HEK293 (cell line): ENCODE measurements at regions not wholly inside any gene's neighbourhood (a gene's known extent, or its start where the extent isn't known, plus 50 kb on each side); places are given as distances from the start of the nearest gene placed in this dataset.

Source experiments
- CTCF ChIA-PET: fragments of 350-600 bp; formaldehyde crosslinking; extraction: SDS; loops from one replicate; lab custom pipeline; 2021; ENCODE audit warnings: antibody characterized with exemption; lab: Yijun Ruan, JAX
- POLR2A ChIA-PET: fragments of 300-600 bp; formaldehyde crosslinking; extraction: SDS; loops from one replicate; lab custom pipeline; 2020; ENCODE audit warnings: antibody characterized with exemption, inconsistent platforms; lab: Yijun Ruan, JAX
- H3K27ac ChIP-seq: fragments of 200-500 bp; sonication (Bioruptor generic); 2 replicates; pipeline ENCODE4 v1.5.1; 2014; ENCODE audit warnings: low read depth, low read length, control low read depth, inconsistent platforms; ENCODE audit errors: extremely low read depth
- H3K36me3 ChIP-seq, 2 experiments: fragments of 200-500 bp in 1 of 2; sonication (Bioruptor generic) in 1 of 2; 1 replicate in 1 of 2; 2 replicates in 1 of 2; pipeline ENCODE4 v1.5.1; 2014 to 2017; ENCODE audit warnings: inconsistent platforms in 2 of 2, low read length in 2 of 2; ENCODE audit not compliant: control insufficient read depth in 2 of 2, insufficient read depth in 1 of 2
- H3K4me1 ChIP-seq: fragments of 200-500 bp; sonication (Bioruptor generic); 2 replicates; pipeline ENCODE4 v1.5.1; 2014; ENCODE audit warnings: mild to moderate bottlenecking, low read length, inconsistent platforms; ENCODE audit not compliant: control insufficient read depth, insufficient read depth
- H3K4me3 ChIP-seq: 2 replicates; pipeline ENCODE4 v1.5.1; 2011; ENCODE audit warnings: low read depth, mild to moderate bottlenecking, control low read depth, low read length, moderate library complexity
- H3K9me3 ChIP-seq: fragments of 200-500 bp; sonication (Bioruptor generic); 2 replicates; pipeline ENCODE4 v1.5.1; 2014; ENCODE audit warnings: low read depth, low read length, inconsistent platforms; ENCODE audit not compliant: control insufficient read depth, insufficient read depth
- GLIS1 ChIP-seq: fragments of 450-650 bp; formaldehyde crosslinking; IDR thresholded peaks from 2 replicates; pipeline ENCODE4 v1.5.1; 2016; ENCODE audit warnings: missing biosample characterization, missing genetic modification characterization
- HOXD13 ChIP-seq: sonication (generic); formaldehyde crosslinking; IDR thresholded peaks from 2 replicates; pipeline ENCODE4 v1.8.0; 2022; ENCODE audit warnings: missing genetic modification reagents, borderline replicate concordance
- KLF8 ChIP-seq: fragments of 450-650 bp; formaldehyde crosslinking; IDR thresholded peaks from 2 replicates; pipeline ENCODE4 v1.5.1; 2016; ENCODE audit warnings: missing biosample characterization, missing genetic modification characterization
- SP2 ChIP-seq: fragments of 450-650 bp; formaldehyde crosslinking; IDR thresholded peaks from 2 replicates; pipeline ENCODE4 v1.5.1; 2016; ENCODE audit warnings: missing biosample characterization, missing genetic modification characterization
- YY1 ChIP-seq: fragments of 450-650 bp; formaldehyde crosslinking; IDR thresholded peaks from 2 replicates; pipeline ENCODE4 v1.5.1; 2018; ENCODE audit warnings: missing biosample characterization, missing genetic modification characterization
- ZFP3 ChIP-seq: fragments of 450-650 bp; formaldehyde crosslinking; IDR thresholded peaks from 2 replicates; pipeline ENCODE4 v1.5.1; 2016; ENCODE audit warnings: low read depth, missing biosample characterization, missing genetic modification characterization
- ZNF112 ChIP-seq: fragments of 450-650 bp; formaldehyde crosslinking; IDR thresholded peaks from 2 replicates; pipeline ENCODE4 v1.5.0; 2017; ENCODE audit warnings: missing biosample characterization, missing genetic modification characterization
- ZNF132 ChIP-seq: fragments of 450-650 bp; formaldehyde crosslinking; IDR thresholded peaks from 2 replicates; pipeline ENCODE4 v1.5.1; 2017; ENCODE audit warnings: missing biosample characterization, missing genetic modification characterization, borderline replicate concordance
- ZNF169 ChIP-seq: fragments of 450-650 bp; formaldehyde crosslinking; IDR thresholded peaks from 2 replicates; pipeline ENCODE4 v1.5.1; 2016; ENCODE audit warnings: missing biosample characterization, missing genetic modification characterization
- ZNF2 ChIP-seq: fragments of 450-650 bp; formaldehyde crosslinking; IDR thresholded peaks from 2 replicates; pipeline ENCODE4 v1.5.1; 2016; ENCODE audit warnings: missing biosample characterization, missing genetic modification characterization
- ZNF202 ChIP-seq: fragments of 450-650 bp; formaldehyde crosslinking; IDR thresholded peaks from 2 replicates; pipeline ENCODE4 v1.5.1; 2016; ENCODE audit warnings: missing biosample characterization, missing genetic modification characterization, borderline replicate concordance
- ZNF302 ChIP-seq: fragments of 450-650 bp; formaldehyde crosslinking; IDR thresholded peaks from 2 replicates; pipeline ENCODE4 v1.5.1; 2016; ENCODE audit warnings: missing biosample characterization, missing genetic modification characterization, low read depth
- ZNF335 ChIP-seq: fragments of 450-650 bp; formaldehyde crosslinking; conservative IDR thresholded peaks from 2 replicates; pipeline ENCODE4 v1.5.1; 2016; ENCODE audit warnings: missing biosample characterization, missing genetic modification characterization
- ZNF473 ChIP-seq: fragments of 450-650 bp; formaldehyde crosslinking; IDR thresholded peaks from 2 replicates; pipeline ENCODE4 v1.5.1; 2017; ENCODE audit warnings: missing biosample characterization, missing genetic modification characterization
- ZNF501 ChIP-seq: fragments of 450-650 bp; formaldehyde crosslinking; IDR thresholded peaks from 2 replicates; pipeline ENCODE4 v1.5.1; 2016; ENCODE audit warnings: missing biosample characterization, missing genetic modification characterization
- ZNF561 ChIP-seq: fragments of 450-650 bp; IDR thresholded peaks from 2 replicates; pipeline ENCODE4 v1.5.1; 2018; ENCODE audit warnings: missing biosample characterization, missing genetic modification characterization, borderline replicate concordance
- ZNF660 ChIP-seq: fragments of 450-650 bp; IDR thresholded peaks from 2 replicates; pipeline ENCODE4 v1.5.1; 2018; ENCODE audit warnings: missing biosample characterization, mild to moderate bottlenecking, missing genetic modification characterization
- ZNF664 ChIP-seq: fragments of 450-650 bp; formaldehyde crosslinking; IDR thresholded peaks from 2 replicates; pipeline ENCODE4 v1.5.1; 2016; ENCODE audit warnings: missing biosample characterization, missing genetic modification characterization
- ZSCAN23 ChIP-seq: fragments of 450-650 bp; formaldehyde crosslinking; IDR thresholded peaks from 2 replicates; pipeline ENCODE4 v1.5.1; 2016; ENCODE audit warnings: missing biosample characterization, missing genetic modification characterization
- TF ChIP-seq, protein P1 (sequence below): fragments of 450-650 bp; formaldehyde crosslinking; IDR thresholded peaks from 2 replicates; pipeline ENCODE4 v1.5.1; 2016; ENCODE audit warnings: missing biosample characterization, missing genetic modification characterization, borderline replicate concordance
- TF ChIP-seq, protein P2 (sequence below): fragments of 450-650 bp; formaldehyde crosslinking; IDR thresholded peaks from 2 replicates; pipeline ENCODE4; 2016; ENCODE audit warnings: missing biosample characterization, missing genetic modification characterization
- TF ChIP-seq, protein P3 (sequence below): fragments of 450-650 bp; formaldehyde crosslinking; IDR thresholded peaks from 2 replicates; pipeline ENCODE4 v1.5.1; 2016; ENCODE audit warnings: missing biosample characterization, missing genetic modification characterization, low read depth
- TF ChIP-seq, protein P4 (sequence below): fragments of 450-650 bp; formaldehyde crosslinking; IDR thresholded peaks from 2 replicates; pipeline ENCODE4 v1.5.1; 2017; ENCODE audit warnings: missing biosample characterization, missing genetic modification characterization
- TF ChIP-seq, protein P5 (sequence below): fragments of 450-650 bp; formaldehyde crosslinking; IDR thresholded peaks from 2 replicates; pipeline ENCODE4 v1.5.1; 2016; ENCODE audit warnings: missing biosample characterization, missing genetic modification characterization

DNA sequence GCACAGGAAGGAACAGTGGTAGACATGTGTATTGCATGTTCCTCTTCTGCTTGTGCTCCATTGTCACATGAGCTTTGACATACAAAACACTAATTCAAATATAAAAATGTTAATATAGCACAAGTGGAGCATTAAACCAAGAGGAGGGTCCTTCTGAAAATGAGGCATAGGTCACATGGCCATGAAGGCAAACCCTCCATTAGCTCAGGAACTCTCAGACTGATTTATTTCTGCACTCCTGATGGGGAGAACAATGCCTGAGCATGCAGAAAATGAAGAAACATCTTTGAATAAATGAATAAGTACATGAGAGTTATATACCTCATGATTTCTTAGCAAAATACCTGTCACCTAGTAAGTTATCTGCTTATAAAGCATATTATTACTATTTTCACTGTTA lies 769.2 kb upstream of the EPHA5 start:
- POLR2A ChIA-PET, result no interaction called here
- no peak for TF ChIP-seq ZNF2 (tag by site-specific recombination)
- TF ChIP-seq SP2, result no peak
- TF ChIP-seq ZNF132 (tag by site-specific recombination), result no peak
- no peaks in the 10 kb centered on the region for H3K4me1 ChIP-seq

DNA sequence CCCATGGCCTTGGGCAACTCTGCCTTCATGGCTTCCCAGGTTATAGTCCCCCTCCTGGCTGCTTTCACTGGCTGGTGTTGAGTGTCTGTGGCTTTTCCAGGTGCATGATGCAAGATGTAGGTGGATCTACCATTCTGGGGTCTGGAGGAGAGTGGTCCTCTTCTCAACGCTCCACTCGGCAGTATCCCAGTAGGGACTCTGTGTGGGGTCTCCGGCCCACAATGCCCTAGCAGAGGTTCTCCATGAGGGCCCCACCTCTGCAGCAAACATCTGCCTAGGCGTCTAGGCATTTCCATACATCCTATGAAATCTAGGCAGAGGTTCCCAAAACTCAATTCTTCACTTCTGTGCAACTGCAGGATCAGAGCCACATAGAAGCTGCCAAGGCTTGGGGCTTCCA lies 763.4 kb upstream of the EPHA5 start:
- ChIA-PET POLR2A (no interaction called here), CTCF (no interaction called here)
- H3K4me1 ChIP-seq, result no peaks in the 10 kb centered on the region
- H3K36me3 ChIP-seq, result no peaks in the 10 kb centered on the region
- no peak for TF ChIP-seq ZNF335
- TF ChIP-seq YY1 (tag by site-specific recombination), result no peak
- no peak for TF ChIP-seq ZSCAN23 (tag by site-specific recombination)
- no peak for TF ChIP-seq ZNF473 (tag by site-specific recombination)
- no peak for TF ChIP-seq ZNF112 (tag by site-specific recombination)
- TF ChIP-seq, protein P1, sequence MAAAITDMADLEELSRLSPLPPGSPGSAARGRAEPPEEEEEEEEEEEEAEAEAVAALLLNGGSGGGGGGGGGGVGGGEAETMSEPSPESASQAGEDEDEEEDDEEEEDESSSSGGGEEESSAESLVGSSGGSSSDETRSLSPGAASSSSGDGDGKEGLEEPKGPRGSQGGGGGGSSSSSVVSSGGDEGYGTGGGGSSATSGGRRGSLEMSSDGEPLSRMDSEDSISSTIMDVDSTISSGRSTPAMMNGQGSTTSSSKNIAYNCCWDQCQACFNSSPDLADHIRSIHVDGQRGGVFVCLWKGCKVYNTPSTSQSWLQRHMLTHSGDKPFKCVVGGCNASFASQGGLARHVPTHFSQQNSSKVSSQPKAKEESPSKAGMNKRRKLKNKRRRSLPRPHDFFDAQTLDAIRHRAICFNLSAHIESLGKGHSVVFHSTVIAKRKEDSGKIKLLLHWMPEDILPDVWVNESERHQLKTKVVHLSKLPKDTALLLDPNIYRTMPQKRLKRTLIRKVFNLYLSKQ, result no peak
- no peak for TF ChIP-seq GLIS1
- TF ChIP-seq ZNF660 (tag by site-specific recombination), result no peak
- TF ChIP-seq ZNF664 (tag by site-specific recombination), result no peak
- TF ChIP-seq, protein P2, sequence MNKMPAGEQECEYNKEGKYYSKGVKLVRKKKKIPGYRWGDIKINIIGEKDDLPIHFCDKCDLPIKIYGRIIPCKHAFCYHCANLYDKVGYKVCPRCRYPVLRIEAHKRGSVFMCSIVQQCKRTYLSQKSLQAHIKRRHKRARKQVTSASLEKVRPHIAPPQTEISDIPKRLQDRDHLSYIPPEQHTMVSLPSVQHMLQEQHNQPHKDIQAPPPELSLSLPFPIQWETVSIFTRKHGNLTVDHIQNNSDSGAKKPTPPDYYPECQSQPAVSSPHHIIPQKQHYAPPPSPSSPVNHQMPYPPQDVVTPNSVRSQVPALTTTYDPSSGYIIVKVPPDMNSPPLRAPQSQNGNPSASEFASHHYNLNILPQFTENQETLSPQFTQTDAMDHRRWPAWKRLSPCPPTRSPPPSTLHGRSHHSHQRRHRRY, result no peak
- TF ChIP-seq ZNF302 (tag by site-specific recombination), result no peak
- no peak overlapping the region for H3K4me3 ChIP-seq
- H3K9me3 ChIP-seq, result no peaks in the 10 kb centered on the region
- H3K27ac ChIP-seq, result no peak overlapping the region

More for the DNA sequence above, 769.2 kb upstream of the EPHA5 start:
- Histone ChIP-seq H3K4me3 (no peak overlapping the region), H3K9me3 (no peaks in the 10 kb centered on the region), H3K27ac (no peak overlapping the region), H3K36me3 (no peaks in the 10 kb centered on the region)
- CTCF ChIA-PET, result interaction anchor here (0.6 kb wide), 1 partner anchor 19 kb away, joined by 3 read pairs; no protein-coding TSS in a partner anchor

DNA sequence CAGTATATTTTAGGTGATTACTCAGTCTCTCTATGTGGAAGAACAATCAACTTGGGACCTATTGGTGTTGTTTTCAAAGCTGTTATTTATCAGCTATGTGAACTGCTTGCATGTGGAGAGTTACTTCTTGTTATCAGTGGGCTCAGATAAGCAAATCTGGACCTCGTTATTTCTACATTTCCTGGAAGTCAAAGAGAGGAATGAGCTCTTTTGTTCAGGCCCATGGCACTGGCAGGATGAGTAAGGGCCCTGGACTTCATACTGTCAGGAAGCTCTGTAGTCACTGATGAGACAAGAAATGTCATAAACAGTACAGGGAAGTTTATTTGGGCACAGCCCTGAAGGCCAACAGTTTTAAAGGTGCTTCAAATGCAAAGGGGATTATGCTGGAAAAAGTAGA lies 760.6 kb upstream of the EPHA5 start:
- Histone ChIP-seq H3K27ac (no peak overlapping the region), H3K4me3 (no peak overlapping the region), H3K9me3 (no peaks in the 10 kb centered on the region), H3K36me3 (no peaks in the 10 kb centered on the region), H3K4me1 (no peaks in the 10 kb centered on the region)
- CTCF ChIA-PET, result interaction anchor here (0.5 kb wide), 1 partner anchor 252 kb away, joined by 3 read pairs; no protein-coding TSS in a partner anchor
- POLR2A ChIA-PET, result no interaction called here
- TF ChIP-seq KLF8 (tag by site-specific recombination), result no peak
- TF ChIP-seq ZFP3 (tag by site-specific recombination), result no peak
- TF ChIP-seq ZNF202 (tag by site-specific recombination), result no peak
- no peak for TF ChIP-seq ZNF169 (tag by site-specific recombination)

DNA sequence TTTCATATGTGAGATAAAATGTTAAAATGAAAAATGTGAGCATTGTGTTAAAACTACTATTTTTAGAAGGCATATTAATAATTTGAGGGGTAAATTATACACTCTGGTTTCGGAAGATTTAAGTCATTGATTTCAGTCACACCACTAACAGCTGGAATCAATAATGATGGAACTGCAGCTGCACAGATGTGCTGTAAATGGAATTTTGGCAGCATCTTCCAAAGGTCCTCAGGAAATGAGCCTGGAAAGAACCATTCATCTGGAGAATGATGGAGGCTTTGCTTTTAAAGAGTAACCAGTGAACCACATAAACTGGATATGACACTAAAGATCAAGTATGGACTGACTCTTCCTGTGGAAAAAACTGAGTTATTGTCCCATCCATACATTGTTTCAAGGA lies 759.0 kb upstream of the EPHA5 start:
- H3K4me3 ChIP-seq, result no peak overlapping the region
- CTCF ChIA-PET, result no interaction called here
- no peaks in the 10 kb centered on the region for H3K9me3 ChIP-seq
- POLR2A ChIA-PET, result no interaction called here
- no peaks in the 10 kb centered on the region for H3K36me3 ChIP-seq
- H3K27ac ChIP-seq, result no peak overlapping the region
- H3K4me1 ChIP-seq, result no peaks in the 10 kb centered on the region
- TF ChIP-seq HOXD13 (CRISPR knock-in tag), result no peak
- TF ChIP-seq, protein P3, sequence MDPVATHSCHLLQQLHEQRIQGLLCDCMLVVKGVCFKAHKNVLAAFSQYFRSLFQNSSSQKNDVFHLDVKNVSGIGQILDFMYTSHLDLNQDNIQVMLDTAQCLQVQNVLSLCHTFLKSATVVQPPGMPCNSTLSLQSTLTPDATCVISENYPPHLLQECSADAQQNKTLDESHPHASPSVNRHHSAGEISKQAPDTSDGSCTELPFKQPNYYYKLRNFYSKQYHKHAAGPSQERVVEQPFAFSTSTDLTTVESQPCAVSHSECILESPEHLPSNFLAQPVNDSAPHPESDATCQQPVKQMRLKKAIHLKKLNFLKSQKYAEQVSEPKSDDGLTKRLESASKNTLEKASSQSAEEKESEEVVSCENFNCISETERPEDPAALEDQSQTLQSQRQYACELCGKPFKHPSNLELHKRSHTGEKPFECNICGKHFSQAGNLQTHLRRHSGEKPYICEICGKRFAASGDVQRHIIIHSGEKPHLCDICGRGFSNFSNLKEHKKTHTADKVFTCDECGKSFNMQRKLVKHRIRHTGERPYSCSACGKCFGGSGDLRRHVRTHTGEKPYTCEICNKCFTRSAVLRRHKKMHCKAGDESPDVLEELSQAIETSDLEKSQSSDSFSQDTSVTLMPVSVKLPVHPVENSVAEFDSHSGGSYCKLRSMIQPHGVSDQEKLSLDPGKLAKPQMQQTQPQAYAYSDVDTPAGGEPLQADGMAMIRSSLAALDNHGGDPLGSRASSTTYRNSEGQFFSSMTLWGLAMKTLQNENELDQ (tag by site-specific recombination), result no peak
- no peak for TF ChIP-seq ZNF561 (tag by site-specific recombination)
- TF ChIP-seq, protein P4, sequence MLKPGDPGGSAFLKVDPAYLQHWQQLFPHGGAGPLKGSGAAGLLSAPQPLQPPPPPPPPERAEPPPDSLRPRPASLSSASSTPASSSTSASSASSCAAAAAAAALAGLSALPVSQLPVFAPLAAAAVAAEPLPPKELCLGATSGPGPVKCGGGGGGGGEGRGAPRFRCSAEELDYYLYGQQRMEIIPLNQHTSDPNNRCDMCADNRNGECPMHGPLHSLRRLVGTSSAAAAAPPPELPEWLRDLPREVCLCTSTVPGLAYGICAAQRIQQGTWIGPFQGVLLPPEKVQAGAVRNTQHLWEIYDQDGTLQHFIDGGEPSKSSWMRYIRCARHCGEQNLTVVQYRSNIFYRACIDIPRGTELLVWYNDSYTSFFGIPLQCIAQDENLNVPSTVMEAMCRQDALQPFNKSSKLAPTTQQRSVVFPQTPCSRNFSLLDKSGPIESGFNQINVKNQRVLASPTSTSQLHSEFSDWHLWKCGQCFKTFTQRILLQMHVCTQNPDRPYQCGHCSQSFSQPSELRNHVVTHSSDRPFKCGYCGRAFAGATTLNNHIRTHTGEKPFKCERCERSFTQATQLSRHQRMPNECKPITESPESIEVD, result no peak
- TF ChIP-seq, protein P5, sequence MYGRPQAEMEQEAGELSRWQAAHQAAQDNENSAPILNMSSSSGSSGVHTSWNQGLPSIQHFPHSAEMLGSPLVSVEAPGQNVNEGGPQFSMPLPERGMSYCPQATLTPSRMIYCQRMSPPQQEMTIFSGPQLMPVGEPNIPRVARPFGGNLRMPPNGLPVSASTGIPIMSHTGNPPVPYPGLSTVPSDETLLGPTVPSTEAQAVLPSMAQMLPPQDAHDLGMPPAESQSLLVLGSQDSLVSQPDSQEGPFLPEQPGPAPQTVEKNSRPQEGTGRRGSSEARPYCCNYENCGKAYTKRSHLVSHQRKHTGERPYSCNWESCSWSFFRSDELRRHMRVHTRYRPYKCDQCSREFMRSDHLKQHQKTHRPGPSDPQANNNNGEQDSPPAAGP (tag by site-specific recombination), result no peak
- no peak for TF ChIP-seq ZNF501 (tag by site-specific recombination)
